NCI-H526 (cell line): ENCODE measurements at regions not wholly inside any gene's neighbourhood (a gene's known extent, or its start where the extent isn't known, plus 50 kb on each side); places are given as distances from the start of the nearest gene placed in this dataset.

Experiments
- DNase-seq, 2 experiments: peaks; one replicate each; lab custom pipeline; 2025; lab: John Stamatoyannopoulos, UW

DNA sequence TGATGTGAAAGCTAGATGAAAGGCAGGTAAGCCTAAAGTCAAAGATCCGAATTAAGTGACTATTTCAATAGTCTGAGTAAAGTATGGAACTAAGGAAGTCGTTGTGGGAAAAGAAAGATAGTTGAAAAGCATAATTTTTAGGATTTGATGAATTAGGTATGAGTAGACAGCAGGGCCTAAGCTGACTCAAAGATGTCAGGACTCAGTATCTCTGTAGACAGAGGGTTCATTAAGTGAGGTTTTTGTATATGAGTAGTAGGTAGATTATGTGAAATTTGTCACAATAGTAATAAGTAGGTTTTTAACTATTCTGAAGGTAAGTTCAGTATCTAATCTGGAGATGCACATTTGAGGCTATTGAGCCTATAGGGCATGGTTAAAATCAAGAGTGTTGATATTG is 196.4 kb downstream of the RASSF9 start:
- no peak for DNase-seq

DNA sequence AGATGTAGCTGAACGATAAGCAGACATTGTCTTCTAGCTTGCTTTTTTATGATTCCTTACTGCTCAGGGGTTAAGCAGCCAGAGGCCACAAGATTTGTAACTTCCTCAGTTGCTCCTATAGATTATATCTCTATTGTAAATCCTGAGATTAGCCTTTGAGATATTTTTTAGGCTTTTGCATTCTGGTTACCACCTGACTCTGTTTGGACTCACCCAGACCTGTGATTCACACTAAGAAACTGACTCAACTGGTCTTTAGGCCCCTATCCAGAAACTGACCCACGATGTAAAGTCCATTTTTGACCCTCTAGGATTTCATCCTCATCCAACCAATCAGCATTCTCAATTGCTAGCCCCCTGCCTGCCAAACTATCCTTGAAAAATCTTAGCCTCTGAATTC is 194.4 kb downstream of the RASSF9 start:
- DNase-seq, result no peak

DNA sequence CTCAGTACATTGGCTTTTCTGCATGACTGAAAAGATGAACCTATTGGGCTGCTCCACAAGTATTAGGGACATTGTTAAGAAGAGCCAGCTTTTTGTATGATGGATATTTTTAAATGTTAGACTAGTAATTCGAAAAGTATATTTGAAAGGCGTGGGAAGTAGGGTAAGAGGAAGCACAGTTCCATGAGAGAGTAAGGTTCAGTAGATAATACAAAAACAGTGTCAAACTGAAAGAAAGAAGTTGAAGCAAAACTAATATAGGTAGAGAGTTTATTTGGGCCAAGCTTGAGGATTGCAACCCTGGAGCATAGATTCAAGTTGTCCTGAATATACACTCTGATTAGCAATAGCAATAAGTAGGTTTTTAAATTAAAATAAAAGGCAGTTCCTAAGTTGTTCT is 193.9 kb downstream of the RASSF9 start:
- DNase-seq, result no peak

DNA sequence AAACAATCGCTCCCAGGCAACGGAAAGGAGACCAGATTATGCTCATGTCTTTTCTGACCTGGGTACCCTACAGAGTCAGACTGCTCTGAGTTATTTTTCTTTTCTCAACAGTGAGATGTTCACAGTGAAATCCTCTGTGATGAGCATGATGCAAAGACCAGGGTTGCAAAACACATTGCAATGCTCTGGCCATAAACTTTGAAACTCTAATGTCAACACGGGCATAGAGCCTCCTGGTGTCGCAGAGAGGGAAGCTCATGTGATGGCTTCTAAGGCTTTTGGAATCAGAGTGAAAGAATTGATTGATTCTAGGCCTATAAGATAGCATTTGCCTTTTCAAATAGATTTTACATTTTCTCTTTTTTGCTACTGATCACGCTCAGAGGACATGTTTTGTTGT is 193.4 kb downstream of the RASSF9 start:
- no peak for DNase-seq

DNA sequence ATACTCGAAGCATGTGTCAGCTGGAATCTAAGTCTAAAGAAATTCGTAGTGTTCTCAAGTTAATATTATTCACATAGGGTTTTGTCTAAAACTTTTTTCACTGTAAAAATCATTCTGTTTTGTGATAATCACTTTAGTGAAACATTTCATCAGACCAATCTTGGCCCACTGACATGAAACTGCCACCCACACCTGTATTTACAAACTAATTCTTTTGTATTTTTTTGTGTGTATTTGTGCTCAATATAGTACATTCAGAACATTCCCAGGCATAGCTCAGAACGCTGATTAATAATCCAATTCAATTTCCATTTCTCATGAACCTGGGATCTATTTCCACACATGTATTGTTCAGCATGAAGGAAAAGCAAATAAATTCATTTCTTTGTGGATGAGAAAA is 191.7 kb downstream of the RASSF9 start:
- no peak for DNase-seq

DNA sequence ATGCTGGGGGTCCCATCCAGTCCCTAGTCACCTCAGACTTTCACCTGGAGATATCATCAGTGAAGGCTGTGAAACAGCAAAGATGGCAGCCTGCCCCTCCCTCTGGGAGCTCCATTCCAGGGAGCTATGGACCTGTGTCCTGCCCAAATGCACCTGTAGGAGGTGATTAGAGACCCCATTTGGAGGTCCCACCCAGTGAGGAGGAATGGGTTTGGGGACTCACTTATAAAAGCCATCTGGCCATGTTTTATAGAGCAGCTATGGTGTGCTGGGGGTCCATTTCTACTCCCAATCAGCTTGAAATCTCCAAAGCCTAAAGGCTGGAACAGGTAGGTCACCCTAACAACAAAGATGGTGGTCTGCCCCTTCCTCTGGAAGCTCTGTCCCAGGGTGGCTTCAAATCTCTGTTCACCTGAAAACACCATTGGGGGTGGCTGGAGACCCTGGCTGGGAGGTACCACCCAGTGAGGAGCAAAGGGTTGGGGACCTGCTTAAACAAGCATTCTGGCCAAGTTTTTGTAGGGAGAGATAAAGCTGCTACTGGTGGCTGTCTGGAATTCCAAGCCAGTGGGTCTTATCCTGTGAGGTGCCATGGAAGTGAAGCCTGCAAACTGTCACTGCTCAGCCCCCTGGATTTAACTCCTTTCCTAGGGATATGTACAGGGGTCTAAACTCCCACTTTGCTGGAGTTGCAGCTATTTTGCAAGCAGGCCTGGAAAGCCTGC is 182.3 kb downstream of the RASSF9 start:
- DNase-seq, result no peak

DNA sequence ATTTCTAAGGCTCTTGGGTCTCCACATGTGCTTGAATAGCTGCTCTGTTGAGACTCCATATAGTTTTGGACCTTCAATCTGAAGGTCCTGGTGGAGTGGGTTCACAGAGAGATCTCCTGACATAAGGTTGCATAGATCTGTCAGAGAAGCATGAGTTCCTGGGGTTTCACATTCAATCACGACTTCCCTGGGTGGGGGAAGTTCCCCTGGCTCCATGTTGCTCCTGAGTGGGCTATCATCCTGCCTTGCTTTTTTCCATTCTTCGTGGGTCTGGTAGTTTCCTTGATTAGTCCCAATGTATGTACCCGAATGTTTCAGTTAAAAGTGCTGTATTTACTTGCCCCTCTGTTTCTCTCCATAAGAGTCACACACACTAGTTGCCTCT is 181.8 kb downstream of the RASSF9 start:
- DNase-seq, result no peak

DNA sequence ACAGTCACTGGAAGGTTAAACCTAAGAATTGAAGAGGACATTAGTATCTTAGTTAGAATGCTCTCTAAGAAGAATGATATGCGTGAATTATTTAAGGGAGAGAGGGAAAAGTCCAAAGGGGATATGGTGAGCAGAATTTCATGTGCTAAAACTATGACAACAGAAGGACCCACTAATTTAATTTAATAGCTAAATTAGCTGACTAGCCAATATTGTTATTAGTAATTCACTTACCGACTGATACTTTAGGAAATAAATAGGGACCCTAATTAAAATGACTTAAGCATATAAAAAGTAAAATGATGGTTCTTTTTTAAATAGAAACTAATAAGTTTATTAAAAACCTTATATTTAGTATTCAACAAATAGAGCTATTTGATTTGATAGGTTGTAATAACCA is 179.6 kb downstream of the RASSF9 start:
- no peak for DNase-seq

DNA sequence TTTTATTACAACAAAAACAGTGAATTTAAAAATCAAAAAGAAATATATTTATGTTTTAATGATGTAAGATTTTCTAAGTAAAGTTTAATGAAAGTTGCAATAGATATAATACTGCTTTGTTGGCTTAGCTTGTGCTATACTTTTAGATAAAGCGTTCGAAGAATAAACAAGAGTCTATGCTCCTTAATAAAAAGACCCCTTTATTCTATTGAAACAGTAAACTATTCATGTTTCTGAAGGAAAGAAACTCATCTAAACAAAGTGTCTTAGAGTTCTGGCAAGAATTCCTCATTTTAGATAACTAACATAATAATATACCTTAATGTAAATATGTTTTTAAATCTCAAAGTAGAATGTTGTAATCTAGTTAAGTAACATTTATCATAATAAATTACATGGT is 179.0 kb downstream of the RASSF9 start:
- no peak for DNase-seq

DNA sequence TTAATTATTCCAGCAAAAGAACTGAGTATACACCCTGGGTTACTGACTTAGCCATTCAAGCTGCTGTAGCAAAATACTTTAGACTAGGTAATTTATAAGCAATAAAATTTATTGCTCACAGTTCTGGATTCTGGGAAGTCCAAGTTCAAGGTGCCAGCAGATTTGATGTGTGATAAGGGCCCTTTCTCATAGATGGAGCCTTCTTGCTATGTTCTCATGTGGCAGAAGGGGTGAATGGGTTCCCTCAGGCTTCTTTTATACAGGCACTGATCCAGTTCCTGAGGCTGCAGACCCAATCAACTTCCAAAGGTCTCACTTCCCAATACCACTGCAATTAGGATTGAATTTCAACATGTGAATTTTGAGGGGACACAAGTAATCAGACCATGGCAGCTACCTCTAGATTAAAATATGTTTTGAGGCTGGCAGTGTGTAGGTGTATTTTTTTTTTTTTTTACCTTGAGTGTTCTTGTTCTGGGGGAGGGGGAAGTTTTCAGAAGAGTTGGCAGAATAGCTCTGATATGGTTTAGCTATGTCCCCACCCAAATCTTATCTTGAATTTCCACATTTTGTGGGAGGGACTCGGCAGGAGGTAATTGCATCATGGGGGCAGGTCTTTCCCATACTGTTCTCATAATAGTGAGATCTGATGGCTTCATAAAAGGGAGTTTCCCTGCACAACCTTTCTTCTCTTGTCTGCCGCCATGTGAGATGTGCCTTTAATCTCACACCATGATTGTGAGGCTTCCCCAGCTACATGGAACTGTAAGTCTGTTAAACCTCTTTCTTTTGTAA is 178.2 kb downstream of the RASSF9 start:
- no peak for DNase-seq

DNA sequence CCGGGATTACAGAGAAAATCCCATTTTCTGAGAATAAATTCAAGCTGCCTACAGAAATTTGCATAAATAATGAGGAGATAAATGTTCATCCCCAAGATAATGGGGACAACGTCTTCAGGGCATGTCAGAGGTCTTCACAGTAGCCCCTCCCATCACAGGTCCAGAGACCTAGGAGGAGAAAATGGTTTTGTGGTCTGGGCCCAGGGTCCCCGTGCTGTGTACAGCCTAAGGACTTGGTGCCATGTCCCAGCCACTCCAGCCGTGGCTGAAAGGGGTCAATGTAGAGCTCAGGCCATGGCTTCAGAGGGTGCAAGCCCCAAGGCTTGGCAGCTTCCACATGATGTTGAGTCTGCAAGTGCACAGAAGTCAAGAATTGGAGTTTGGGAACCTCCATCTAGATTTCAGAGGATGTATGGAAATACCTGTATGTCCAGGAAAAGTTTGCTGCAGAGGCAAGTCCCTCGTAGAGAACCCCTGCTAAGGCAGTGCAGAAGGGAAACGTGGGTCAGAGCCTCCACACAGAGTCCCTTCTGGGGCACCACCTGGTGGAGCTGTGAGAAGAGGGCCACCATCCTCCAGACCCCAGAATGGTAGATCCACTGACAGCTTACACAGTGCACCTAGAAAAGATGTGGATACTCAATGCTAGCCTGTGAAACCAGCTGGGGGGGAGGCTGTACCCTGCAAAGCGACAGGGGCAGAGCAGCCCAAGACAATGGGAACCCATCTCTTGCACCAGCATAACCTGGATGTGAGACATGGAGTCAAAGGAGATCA is 176.3 kb downstream of the RASSF9 start:
- DNase-seq, result no peak

DNA sequence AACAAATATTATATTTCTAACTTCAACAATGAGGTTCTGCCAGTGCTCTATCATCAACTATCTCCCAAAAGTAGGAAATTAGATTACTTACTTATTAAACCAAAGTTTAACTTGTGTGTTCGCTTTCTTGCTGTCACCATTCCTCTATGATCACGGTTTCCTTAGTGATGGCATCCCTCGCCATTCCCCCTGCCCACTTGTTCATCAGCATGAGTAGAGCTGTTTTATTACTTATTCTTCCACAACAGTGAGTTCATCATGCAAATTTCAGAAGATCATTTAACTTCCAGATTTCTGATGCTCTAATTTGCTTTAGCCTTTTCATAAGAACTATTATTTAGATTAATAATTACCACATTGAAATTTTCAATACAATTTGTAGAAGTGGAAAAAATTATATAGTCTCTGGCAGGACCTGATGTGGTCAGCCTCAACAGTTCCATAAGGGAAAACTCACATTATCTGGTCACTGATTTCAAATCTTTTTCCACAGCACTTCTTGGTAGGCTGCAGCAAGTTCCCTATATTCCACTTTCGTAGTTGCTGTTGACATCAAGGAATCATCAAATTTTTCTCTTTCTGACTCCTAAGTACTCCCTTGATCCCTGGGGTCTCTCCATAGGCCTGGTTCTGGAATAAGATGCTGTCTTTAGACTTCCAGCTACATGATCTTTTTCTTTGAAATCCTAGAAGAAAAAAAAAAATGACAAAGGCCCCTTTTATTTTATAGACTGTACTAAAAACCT is 174.6 kb downstream of the RASSF9 start:
- DNase-seq, result peak in 1 of 2 experiments; percentile 15

DNA sequence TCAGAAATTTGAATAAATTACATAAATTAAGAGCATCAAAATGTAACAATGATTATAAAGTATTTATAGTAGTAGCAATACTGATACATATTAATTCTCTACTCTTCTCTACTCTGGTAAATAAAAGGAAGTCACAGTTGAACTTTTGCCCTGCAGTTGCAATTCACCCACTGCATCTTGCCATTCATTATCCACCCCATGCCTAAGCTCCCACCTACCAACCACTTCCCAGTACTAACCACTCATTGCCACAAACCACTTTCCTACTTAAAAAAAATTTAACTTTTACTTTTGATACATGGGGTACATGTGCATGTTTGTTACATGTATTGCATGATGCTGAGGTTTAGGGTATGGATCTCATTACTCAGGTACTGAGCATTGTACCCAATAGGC is 174.0 kb downstream of the RASSF9 start:
- DNase-seq, result no peak

DNA sequence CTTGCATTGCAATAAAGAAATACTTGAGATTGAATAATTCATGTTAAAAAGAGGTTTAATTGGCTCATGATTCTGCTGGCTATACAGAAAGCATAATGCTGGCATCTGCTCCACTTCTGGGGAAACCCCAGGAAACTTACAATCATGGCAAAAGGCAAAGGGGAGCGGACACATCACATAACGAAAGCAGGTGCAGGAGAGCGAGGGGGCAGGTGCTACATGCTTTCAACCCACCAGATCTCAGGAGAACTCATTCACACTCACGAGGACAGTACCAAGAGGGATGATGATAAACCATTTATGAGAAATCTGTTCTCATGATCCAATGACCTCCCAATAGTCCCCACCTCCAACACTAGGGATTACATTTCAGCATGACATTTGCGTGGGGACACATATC is 172.6 kb downstream of the RASSF9 start:
- DNase-seq, result no peak

DNA sequence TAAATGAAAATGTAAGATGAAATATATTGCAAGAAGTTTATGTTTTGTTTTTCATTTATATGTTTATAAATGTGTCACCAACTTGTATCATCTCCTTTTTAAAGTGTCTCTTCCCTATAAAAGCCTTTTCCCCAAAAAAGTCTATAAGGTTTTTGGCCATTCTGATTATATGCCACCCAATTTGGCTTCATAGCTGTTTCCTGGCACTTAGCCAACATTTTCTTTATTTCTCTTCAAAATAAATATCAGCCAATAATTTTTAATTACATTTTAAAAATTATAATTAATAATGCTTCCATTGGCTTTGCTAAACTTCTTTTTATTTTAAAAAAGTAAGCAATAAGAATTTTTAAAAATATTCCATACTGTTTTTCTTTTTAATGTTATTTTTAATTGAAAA is 171.8 kb downstream of the RASSF9 start:
- no peak for DNase-seq

DNA sequence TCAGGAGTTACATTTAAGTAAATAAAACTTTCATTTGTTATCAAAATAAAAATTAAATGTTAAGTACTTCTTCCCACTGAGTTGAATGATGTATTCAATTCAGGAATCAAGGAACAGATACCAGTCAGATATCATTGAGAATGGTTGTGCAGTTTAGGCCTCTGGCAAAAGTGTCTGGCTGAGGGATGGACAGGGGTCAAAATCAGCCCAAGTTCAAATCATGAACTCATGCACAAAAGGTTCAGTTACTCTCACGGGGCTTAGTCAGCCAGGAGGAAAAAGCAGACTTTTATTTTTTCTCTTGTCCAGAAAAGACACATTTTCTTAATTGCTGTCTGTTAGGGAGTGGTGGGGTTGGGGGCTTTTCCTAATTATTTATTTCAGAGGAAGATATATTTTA is 166.3 kb downstream of the RASSF9 start:
- DNase-seq, result no peak

DNA sequence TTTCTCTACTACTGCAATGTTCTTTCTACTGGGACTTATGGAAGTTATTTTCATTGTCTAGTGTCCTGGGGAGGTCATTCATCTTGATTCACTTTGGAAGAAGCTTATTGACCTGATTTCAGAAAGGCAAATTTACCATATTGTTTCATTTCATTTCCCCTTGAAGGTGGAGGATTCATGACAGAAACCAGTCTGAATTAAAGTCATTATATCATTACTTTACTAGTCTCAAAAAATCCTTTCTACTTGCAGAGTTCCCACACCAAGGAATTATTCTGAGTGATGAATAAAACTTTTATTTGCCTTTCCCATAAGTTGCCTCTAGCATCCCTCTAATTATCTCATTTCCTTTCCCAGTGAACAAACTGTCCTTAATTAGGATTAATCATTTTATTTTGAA is 163.8 kb downstream of the RASSF9 start:
- DNase-seq, result no peak

DNA sequence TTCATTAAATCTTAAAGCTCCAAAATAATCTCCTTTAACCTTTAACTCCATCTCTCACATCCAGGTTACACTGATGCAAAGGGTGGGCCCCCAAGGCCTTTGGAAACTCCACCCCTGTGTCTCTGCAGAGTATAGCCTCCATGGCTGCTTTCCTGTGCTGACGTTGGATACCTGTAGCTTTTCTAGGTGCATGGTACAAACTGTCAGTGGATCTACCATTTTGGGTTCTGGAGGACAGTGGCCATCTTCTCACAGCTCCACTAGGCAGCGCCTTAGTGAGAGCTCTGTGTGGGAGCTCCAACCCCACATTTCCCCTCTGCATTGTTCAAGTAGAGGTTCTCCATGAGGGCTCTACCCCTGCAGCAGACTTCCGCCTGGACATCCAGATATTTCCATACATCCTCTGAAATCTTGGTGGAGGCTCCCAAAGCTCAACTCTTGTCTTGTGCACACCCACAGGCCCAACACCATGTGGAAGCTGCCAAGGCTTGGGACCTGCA is 162.2 kb downstream of the RASSF9 start:
- DNase-seq, result no peak

DNA sequence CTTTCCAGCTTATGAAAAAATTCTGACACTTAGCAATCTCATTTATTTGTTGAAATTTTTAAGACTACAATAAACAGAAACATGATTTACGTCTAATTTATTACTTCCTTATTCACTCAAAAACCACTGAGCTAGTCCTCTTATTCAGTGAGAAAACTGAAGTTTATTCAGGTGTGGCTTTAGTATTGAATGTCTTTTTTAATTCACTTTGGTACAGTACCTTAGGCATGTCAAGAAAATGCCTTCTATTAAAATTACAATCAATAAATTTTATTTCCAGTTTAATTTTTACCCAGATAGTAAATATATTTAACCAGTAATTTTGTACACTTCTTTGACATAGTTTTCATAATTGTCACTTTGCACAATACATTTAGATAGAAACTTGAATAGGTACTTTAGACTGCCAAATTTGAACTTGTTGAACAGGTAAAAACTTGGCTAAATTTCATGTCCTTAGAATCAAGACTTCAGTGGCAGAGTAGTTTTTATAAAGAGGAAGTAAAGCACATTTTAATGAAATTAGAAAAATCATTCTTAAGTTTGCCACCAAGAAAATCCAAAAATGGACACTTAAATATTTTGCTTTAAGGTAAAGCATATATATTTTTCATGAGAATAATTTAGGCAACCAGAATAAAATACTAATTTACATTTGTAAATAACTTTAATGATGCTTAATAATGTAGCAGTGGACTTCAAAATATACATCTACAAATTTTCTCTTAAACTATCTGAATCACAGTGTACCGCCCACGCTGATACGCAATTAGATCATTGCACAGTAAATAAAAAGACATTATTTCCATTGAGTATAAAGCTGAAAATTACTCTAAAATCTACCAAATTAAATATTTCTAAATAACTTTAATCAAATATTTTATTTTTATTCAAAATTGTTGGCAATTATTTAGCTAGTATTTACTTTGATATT is 159.1 kb downstream of the RASSF9 start:
- no peak for DNase-seq

DNA sequence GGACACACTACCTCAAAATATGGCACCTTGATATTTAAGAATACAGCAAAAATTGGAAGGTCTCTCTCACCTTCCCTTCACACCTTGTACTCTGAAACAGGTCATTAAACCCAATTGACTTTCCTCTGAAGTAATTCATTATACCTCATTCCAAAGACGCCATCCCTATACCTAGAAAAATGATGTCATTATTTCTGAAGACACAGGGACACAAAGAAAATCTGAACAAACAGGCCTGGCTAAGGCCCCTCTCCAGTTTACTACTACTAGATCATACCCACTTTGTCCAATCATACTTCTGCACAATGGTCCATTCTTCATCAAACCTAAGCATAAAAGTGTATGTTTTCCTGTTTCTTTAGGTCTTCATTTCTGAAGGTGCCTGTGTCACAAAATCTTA is 156.9 kb downstream of the RASSF9 start:
- DNase-seq, result no peak

DNA sequence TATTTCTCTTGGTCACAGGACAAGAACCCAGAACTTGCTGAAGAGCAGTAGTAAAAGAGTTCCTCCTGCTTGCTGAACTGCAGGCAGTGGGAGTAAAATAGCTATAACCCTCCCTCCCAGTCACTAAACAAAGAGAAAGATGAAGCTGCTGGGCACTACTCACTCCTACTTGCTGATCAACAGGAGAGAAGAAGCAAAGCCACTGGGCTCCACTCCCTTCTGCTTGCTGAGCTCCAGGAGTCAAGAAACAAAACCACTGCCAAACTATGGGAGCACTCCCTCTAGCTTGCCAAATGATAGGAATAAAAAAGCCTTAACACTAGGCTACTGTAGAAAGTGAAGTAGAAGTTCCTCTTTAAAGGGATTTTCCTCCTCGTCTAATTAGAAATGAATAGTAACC is 155.3 kb downstream of the RASSF9 start:
- no peak for DNase-seq
